Hepatocyte (in vitro differentiated cells): ENCODE measurements at regions not wholly inside any gene's neighbourhood (a gene's known extent, or its start where the extent isn't known, plus 50 kb on each side); places are given as distances from the start of the nearest gene placed in this dataset.
A peak's percentile ranks its signal among the peaks of the same experiment; 100 is the strongest.

ENCODE experiments used
- DNase-seq: peaks from one replicate; pipeline ENCODE4 v3.0.0-alpha.2; 2016; ENCODE audit warnings: low spot score
- H2AFZ ChIP-seq: fragments of 200-600 bp; sonication (generic); 2 replicates; pipeline ENCODE4 v1.6.0; 2016; ENCODE audit warnings: antibody characterized with exemption, mild to moderate bottlenecking
- H3K27ac ChIP-seq: fragments of 200-600 bp; sonication (generic); 2 replicates; pipeline ENCODE4 v1.5.1; 2016; ENCODE audit warnings: mild to moderate bottlenecking
- H3K27me3 ChIP-seq: fragments of 200-600 bp; sonication (generic); 2 replicates; pipeline ENCODE4 v1.6.1; 2016
- H3K36me3 ChIP-seq: fragments of 200-600 bp; sonication (generic); replicated peaks from 2 replicates; pipeline ENCODE4 v1.5.1; 2016; ENCODE audit warnings: low read depth; ENCODE audit not compliant: insufficient read depth
- H3K4me1 ChIP-seq: fragments of 200-600 bp; sonication (generic); 2 replicates; pipeline ENCODE4 v1.5.1; 2016; ENCODE audit warnings: mild to moderate bottlenecking, moderate library complexity; ENCODE audit not compliant: insufficient read depth
- H3K4me2 ChIP-seq: fragments of 200-600 bp; sonication (generic); 2 replicates; pipeline ENCODE4 v1.6.0; 2016
- H3K4me3 ChIP-seq: fragments of 200-600 bp; sonication (generic); 2 replicates; pipeline ENCODE4 v1.5.1; 2016; ENCODE audit warnings: mild to moderate bottlenecking
- H3K79me2 ChIP-seq: fragments of 200-600 bp; sonication (generic); 2 replicates; pipeline ENCODE4 v1.6.0; 2017; ENCODE audit warnings: mild to moderate bottlenecking
- H3K9me2 ChIP-seq: fragments of 200-600 bp; sonication (generic); replicated peaks from 2 replicates; pipeline ENCODE4 v1.6.0; 2017; ENCODE audit warnings: mild to moderate bottlenecking; ENCODE audit not compliant: insufficient read depth
- H3K9me3 ChIP-seq: fragments of 200-600 bp; sonication (generic); 2 replicates; pipeline ENCODE4 v1.5.1; 2016; ENCODE audit warnings: low read depth, mild to moderate bottlenecking
- H4K20me1 ChIP-seq: fragments of 200-600 bp; sonication (generic); 2 replicates; pipeline ENCODE4 v1.6.0; 2016; ENCODE audit warnings: mild to moderate bottlenecking; ENCODE audit not compliant: insufficient read depth, poor library complexity, severe bottlenecking
- EZH2 ChIP-seq: fragments of 200-600 bp; sonication (generic); IDR thresholded peaks from 2 replicates; pipeline ENCODE4 v1.6.1; 2016; ENCODE audit warnings: antibody characterized with exemption, mild to moderate bottlenecking, borderline replicate concordance
- EZH2phosphoT487 ChIP-seq: fragments of 200-600 bp; sonication (generic); IDR thresholded peaks from one replicate; pipeline ENCODE4 v1.6.1; 2018; ENCODE audit warnings: antibody characterized with exemption, mild to moderate bottlenecking, low read depth, moderate library complexity; ENCODE audit not compliant: unreplicated experiment, severe bottlenecking
- WGBS: methylation state at CpG from one replicate; pipeline ENCODE4 v1.1.6; 2016; ENCODE audit warnings: low lambda C conversion rate; ENCODE audit errors: missing lambda C conversion rate; 5-methylcytosine and 5-hydroxymethylcytosine counted together
- TF ChIP-seq, protein P1 (sequence below): fragments of 200-600 bp; sonication (generic); IDR thresholded peaks from 2 replicates; pipeline ENCODE4 v1.5.1; 2016; ENCODE audit warnings: antibody characterized with exemption, mild to moderate bottlenecking; ENCODE audit not compliant: poor library complexity

DNA sequence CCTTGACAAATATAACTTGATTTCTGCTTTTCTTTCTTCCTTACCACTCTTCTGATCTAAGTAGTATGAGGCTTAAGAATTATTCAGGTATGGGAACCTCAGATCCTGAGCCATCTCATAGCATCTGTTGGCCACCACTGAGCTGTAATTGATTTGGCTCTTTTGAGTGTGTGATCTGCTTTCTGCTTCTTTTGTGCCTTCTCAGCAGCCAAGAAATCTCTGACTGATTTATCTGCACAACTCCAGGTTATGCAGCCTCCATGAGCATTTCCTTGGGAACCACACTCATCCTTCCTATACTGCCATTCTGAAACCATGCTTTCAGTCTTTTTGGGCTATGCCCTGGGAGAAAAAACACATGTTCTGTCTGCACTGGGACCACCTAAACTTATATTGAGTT lies 178.0 kb upstream of the FAM3C start:
- Histone ChIP-seq H3K4me2 (no peak overlapping the region), H3K36me3 (no peaks in the 10 kb centered on the region), H3K9me2 (no peaks in the 10 kb centered on the region), H3K27me3 (no peaks in the 10 kb centered on the region), H3K9me3 (no peaks in the 10 kb centered on the region), H4K20me1 (no peaks in the 10 kb centered on the region), H3K4me1 (no peaks in the 10 kb centered on the region), H3K4me3 (no peak overlapping the region), H3K79me2 (no peaks in the 10 kb centered on the region), H2AFZ (no peak overlapping the region), H3K27ac (no peak overlapping the region)
- TF ChIP-seq, protein P1, sequence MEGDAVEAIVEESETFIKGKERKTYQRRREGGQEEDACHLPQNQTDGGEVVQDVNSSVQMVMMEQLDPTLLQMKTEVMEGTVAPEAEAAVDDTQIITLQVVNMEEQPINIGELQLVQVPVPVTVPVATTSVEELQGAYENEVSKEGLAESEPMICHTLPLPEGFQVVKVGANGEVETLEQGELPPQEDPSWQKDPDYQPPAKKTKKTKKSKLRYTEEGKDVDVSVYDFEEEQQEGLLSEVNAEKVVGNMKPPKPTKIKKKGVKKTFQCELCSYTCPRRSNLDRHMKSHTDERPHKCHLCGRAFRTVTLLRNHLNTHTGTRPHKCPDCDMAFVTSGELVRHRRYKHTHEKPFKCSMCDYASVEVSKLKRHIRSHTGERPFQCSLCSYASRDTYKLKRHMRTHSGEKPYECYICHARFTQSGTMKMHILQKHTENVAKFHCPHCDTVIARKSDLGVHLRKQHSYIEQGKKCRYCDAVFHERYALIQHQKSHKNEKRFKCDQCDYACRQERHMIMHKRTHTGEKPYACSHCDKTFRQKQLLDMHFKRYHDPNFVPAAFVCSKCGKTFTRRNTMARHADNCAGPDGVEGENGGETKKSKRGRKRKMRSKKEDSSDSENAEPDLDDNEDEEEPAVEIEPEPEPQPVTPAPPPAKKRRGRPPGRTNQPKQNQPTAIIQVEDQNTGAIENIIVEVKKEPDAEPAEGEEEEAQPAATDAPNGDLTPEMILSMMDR: no peak
- no peak for TF ChIP-seq EZH2
- no peak for TF ChIP-seq EZH2phosphoT487
- DNase-seq: no peak

DNA sequence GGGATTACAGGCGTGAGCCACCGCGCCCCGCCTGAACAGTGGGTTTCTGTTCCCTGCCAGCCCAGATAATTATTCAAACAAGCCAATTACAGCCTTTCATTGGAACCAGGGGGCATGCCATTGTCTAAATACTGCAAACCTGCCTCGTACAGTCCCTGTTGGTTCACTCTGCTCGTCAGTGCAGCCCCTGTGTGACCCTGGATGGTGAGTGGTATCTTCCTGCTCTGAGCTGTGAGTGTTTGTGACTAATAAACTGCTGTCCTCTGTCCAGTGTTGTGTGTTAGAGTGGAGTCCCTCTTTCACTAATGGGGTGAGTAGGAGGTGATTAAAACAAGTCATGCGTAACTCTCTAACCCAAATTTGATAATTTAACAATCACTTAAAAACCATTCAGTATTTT lies 176.5 kb upstream of the FAM3C start:
- Histone ChIP-seq H3K9me3 (no peaks in the 10 kb centered on the region), H3K9me2 (no peaks in the 10 kb centered on the region), H4K20me1 (no peaks in the 10 kb centered on the region), H2AFZ (no peak overlapping the region), H3K4me3 (no peak overlapping the region), H3K36me3 (no peaks in the 10 kb centered on the region), H3K4me2 (no peak overlapping the region), H3K27me3 (no peaks in the 10 kb centered on the region), H3K79me2 (no peaks in the 10 kb centered on the region), H3K4me1 (no peaks in the 10 kb centered on the region), H3K27ac (no peak overlapping the region)
- no peak for TF ChIP-seq EZH2
- TF ChIP-seq EZH2phosphoT487: no peak
- TF ChIP-seq, protein P1: no peak
- 85% methylated on average over 7 of the region's 7 CpGs for WGBS
- DNase-seq: no peak

DNA sequence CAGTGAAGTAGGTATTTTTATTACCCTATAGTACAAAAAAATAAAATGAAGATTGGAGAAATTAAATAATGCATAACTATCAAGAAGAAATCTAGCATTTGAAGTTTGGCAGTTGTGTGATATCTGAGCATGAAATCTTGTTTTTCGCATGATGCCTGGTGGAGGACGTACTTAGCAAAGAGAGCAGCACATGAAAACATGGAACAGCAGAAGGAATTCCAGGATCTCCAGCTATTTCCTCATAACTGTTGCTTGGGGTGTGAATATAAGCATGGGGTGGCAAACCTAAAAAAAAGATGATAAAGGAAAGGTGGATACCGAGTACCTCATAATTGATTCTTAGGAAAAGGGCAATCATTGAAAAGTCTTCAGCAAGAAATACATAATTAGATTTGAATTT lies 174.3 kb upstream of the FAM3C start:
- WGBS: 94% methylated on average over 3 of the region's 3 CpGs
- TF ChIP-seq EZH2: no peak
- TF ChIP-seq EZH2phosphoT487: no peak
- TF ChIP-seq, protein P1: no peak
- DNase-seq: no peak
- no peaks in the 10 kb centered on the region for H3K4me1 ChIP-seq
- no peaks in the 10 kb centered on the region for H3K9me2 ChIP-seq
- no peaks in the 10 kb centered on the region for H3K36me3 ChIP-seq
- H3K9me3 ChIP-seq: no peaks in the 10 kb centered on the region
- no peaks in the 10 kb centered on the region for H4K20me1 ChIP-seq
- no peaks in the 10 kb centered on the region for H3K27me3 ChIP-seq
- H3K4me3 ChIP-seq: no peak overlapping the region
- H3K27ac ChIP-seq: no peak overlapping the region
- no peak overlapping the region for H3K4me2 ChIP-seq
- no peak overlapping the region for H2AFZ ChIP-seq
- H3K79me2 ChIP-seq: no peaks in the 10 kb centered on the region

DNA sequence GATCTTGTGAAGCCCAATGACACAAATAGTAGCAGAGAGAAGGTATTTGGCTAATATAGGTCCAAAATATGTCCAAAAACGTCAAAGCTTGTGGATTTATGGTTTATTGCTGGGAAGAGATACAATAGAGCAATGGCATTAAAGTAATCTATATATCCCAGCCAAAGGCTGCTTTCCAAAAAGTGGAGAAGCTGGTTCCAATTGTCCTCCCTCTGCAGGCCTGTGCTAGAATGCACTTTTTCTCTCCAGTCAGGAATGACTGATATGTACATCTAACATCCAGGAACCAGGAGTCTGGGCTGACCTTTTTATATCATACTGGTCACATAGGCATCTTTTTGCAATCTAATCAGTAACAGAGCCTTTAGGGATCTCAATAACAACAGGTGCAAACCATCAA lies 167.1 kb upstream of the FAM3C start:
- no peaks in the 10 kb centered on the region for H3K79me2 ChIP-seq
- no peaks in the 10 kb centered on the region for H3K27me3 ChIP-seq
- no peaks in the 10 kb centered on the region for H3K9me3 ChIP-seq
- H3K9me2 ChIP-seq: no peaks in the 10 kb centered on the region
- H3K27ac ChIP-seq: no peak overlapping the region
- TF ChIP-seq, protein P1: peak; percentile 5
- TF ChIP-seq EZH2 (no peak), EZH2phosphoT487 (no peak)
- H2AFZ ChIP-seq: no peak overlapping the region
- H3K4me2 ChIP-seq: no peak overlapping the region
- no peak for DNase-seq
- 43% methylated on average over 1 of the region's 1 CpG for WGBS
- no peaks in the 10 kb centered on the region for H3K4me1 ChIP-seq
- no peaks in the 10 kb centered on the region for H3K36me3 ChIP-seq
- H4K20me1 ChIP-seq: no peaks in the 10 kb centered on the region
- H3K4me3 ChIP-seq: no peak overlapping the region
